Naive B cell (primary cell): ENCODE measurements at regions not wholly inside any gene's neighbourhood (a gene's known extent, or its start where the extent isn't known, plus 50 kb on each side); places are given as distances from the start of the nearest gene placed in this dataset.
"Not testable (repeated sequence)": the region's sequence is repeated elsewhere in the genome, so short reads cannot be mapped to it uniquely, and the experiment has no call there.

Source experiments
- ATAC-seq, 2 donors: fragments of 150-1000 bp; cut with Tn5 transposase; 2 replicates each; pipeline ENCODE4 v1.10.0; 2021; ENCODE audit warnings: low read depth in 2 of 2, mild to moderate bottlenecking in 2 of 2, moderate library complexity in 2 of 2
- DNase-seq: peaks from one replicate; pipeline ENCODE4 v3.0.0; 2022
- H3K27ac Mint-ChIP-seq, 6 donors: one replicate each; pipeline ENCODE4 v1.8.0; 2020 to 2022; ENCODE audit warnings: mild to moderate bottlenecking in 6 of 6, mixed read lengths in 6 of 6, moderate library complexity in 5 of 6, inconsistent platforms in 2 of 6
- H3K27me3 Mint-ChIP-seq, 3 donors: one replicate each; pipeline ENCODE4 v1.8.0; 2021 to 2022; ENCODE audit warnings: mixed read lengths in 3 of 3, mild to moderate bottlenecking in 1 of 3
- H3K36me3 Mint-ChIP-seq, 2 donors: one replicate each; pipeline ENCODE4 v1.8.0; 2020 to 2022; ENCODE audit warnings: mixed read lengths in 2 of 2, inconsistent platforms in 1 of 2, mild to moderate bottlenecking in 1 of 2
- H3K4me1 Mint-ChIP-seq, 3 donors: one replicate each; pipeline ENCODE4 v1.8.0; 2020 to 2022; ENCODE audit warnings: mixed read lengths in 3 of 3, inconsistent platforms in 1 of 3, mild to moderate bottlenecking in 1 of 3, moderate library complexity in 1 of 3
- H3K4me3 Mint-ChIP-seq, 8 donors: one replicate each; pipeline ENCODE4 v1.8.0; 2020 to 2022; ENCODE audit warnings: mild to moderate bottlenecking in 8 of 8, mixed read lengths in 8 of 8, moderate library complexity in 8 of 8, inconsistent platforms in 2 of 8
- H3K9me3 Mint-ChIP-seq, 7 donors: one replicate each; pipeline ENCODE4 v1.8.0; 2020 to 2022; ENCODE audit warnings: mixed read lengths in 7 of 7, mild to moderate bottlenecking in 5 of 7, inconsistent platforms in 2 of 7, moderate library complexity in 1 of 7

DNA sequence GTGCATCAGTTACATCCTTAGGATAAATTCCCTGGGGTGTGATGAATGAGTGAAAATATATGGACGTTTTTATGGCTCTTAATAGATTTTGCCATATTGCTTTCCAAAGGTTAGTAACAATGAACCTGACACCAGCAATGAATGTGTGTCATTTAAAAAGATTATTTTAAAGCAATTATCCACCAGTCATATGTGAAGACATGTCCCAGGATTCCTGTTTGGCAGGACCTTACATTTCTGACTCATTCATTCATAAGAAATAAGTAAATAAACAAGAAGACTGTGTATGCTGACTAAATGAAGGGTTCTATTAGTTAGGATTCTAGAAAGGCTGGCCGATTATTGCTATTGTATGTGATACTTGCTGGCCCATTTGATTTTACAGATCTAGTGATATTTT, 201.5 kb downstream of the SOX2 start:
- Mint-ChIP-seq H3K27ac (no peak overlapping the region), H3K36me3 (no peaks in the 10 kb centered on the region), H3K27me3 (peaks cover 0 to 5% (median 4%) of the 10 kb centered on the region in 3 donors), H3K4me1 (peaks cover 0 to 3% (median 0%) of the 10 kb centered on the region in 3 donors), H3K9me3 (peaks cover 0 to 4% (median 0%) of the 10 kb centered on the region in 7 donors), H3K4me3 (no peak overlapping the region)
- DNase-seq (no peak), ATAC-seq (no peak)

DNA sequence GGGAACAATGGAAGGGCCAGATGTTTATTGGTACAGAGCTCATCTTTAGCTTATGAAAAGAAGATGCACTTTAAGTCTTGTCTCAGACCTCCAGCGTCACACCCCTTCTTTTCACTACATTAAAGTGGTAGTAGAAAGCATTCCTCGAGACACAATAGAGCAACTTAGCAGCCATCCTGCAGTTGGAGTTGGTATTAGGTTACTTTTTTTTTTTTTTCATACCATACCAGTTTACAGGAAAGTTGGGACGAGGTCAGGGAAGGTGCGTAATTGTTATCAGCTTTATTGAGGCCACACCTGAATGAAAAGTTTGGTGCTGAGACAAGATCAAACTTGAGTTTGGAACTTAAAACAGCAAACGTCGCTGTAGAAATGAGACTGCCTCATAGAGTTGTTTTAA, 203.8 kb downstream of the SOX2 start:
- Mint-ChIP-seq H3K4me1 (peaks cover 0 to 2% (median under 1%) of the 10 kb centered on the region in 3 donors), H3K4me3 (no peak overlapping the region), H3K27ac (no peak overlapping the region), H3K9me3 (peaks cover 0 to 4% (median 0%) of the 10 kb centered on the region in 7 donors), H3K36me3 (no peaks in the 10 kb centered on the region), H3K27me3 (peaks cover 0 to 8% (median 6%) of the 10 kb centered on the region in 3 donors)
- DNase-seq (no peak), ATAC-seq (no peak)

DNA sequence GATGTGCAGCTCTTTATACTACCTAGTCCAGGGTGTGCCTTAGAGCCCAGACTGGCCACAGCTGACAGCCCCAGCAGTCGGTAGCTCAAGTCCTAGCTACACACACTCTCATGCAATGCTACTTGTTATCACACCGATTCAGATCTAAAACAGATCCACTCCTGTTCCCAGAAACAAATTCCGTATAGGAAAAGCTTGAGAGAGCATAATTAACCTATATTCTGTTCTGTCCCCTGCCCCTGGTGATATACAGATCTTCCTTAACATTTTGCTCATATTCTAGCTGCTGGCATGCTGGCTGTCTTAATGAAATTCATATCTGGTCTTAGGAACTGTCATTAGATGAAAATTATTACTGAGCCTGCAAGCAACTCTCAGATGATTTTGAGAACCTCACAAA, 204.3 kb downstream of the SOX2 start:
- peaks cover 0 to 3% (median under 1%) of the 10 kb centered on the region in 7 donors for H3K9me3 Mint-ChIP-seq

DNA sequence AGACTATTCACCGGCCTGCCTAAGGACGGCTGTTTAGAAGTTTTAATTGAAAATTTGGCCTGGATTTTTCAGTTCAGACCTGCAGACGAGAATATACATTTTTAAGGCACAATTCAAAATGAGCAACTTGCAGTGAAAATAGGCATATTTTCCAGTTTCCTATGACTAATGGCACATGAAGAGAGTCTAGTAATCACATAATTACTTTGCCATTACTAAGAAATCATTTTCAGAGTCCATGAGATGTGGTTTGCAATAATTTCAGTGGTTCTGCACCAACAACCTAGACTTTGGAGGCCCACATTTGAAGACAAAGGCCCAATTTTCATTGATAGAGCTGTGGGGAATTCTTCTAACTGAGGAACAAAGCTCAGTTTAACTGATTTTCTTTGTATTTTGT, 205.3 kb downstream of the SOX2 start:
- peaks cover 9 to 14% (median 12%) of the 10 kb centered on the region in 3 donors for H3K4me1 Mint-ChIP-seq
- DNase-seq (no peak), ATAC-seq (no peak)
- no peaks in the 10 kb centered on the region for H3K36me3 Mint-ChIP-seq
- peaks cover 0 to 8% (median 6%) of the 10 kb centered on the region in 3 donors for H3K27me3 Mint-ChIP-seq
- H3K27ac Mint-ChIP-seq: no peak overlapping the region
- H3K9me3 Mint-ChIP-seq: peaks cover 0 to 12% (median 2%) of the 10 kb centered on the region in 7 donors
- H3K4me3 Mint-ChIP-seq: no peak overlapping the region

More for the DNA sequence above, 204.3 kb downstream of the SOX2 start:
- ATAC-seq (no peak), DNase-seq (no peak)
- no peak overlapping the region for H3K27ac Mint-ChIP-seq
- peaks cover 3 to 5% (median 5%) of the 10 kb centered on the region in 3 donors for H3K4me1 Mint-ChIP-seq
- no peak overlapping the region for H3K4me3 Mint-ChIP-seq
- H3K27me3 Mint-ChIP-seq: peaks cover 0 to 8% (median 6%) of the 10 kb centered on the region in 3 donors
- no peaks in the 10 kb centered on the region for H3K36me3 Mint-ChIP-seq

DNA sequence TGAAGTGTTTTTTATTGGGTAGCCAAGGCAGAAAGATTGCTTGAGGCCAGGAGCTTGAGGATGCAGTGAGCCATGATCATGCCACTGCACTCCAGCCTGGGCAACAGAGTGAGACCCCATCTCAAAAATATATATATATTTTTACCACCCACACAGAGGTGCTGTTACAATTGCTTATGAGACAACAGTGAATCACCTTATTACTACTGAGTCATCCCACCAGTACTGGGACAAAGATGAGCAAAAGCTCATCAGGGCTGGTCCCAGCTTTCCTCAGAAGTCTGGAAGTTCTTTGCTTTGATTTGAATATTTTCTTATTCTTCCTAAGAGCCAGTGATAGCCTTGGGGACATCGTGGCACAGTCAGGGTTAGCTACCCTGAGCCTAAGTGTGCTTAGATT, 207.7 kb downstream of the SOX2 start:
- H3K4me1 Mint-ChIP-seq: peaks cover 9 to 14% (median 12%) of the 10 kb centered on the region in 3 donors
- ATAC-seq (no peak), DNase-seq (no peak)
- no peaks in the 10 kb centered on the region for H3K36me3 Mint-ChIP-seq
- H3K27ac Mint-ChIP-seq: no peak overlapping the region
- H3K4me3 Mint-ChIP-seq: no peak overlapping the region
- H3K9me3 Mint-ChIP-seq: peaks cover 0 to 15% (median 2%) of the 10 kb centered on the region in 7 donors
- H3K27me3 Mint-ChIP-seq: peaks cover 3 to 8% (median 6%) of the 10 kb centered on the region in 3 donors

DNA sequence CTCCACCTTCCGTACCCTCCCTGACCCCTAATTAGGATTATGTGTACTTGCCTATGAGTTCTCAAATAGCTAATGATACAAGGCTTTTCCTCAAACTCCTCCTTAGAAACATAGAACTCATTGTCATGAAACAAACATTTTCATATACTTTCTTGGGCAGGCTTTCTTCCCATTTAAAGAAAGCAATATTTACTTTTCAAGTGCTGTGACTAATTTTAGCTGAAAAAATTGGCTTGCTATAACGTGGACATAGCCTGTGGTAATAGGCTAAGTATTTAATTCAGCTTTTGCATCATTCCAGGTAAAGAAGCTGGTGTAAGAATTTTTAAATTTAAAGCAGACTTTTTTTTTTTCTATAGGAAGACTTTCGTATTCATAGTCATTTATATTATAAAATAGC, 208.7 kb downstream of the SOX2 start:
- Mint-ChIP-seq H3K27ac (peak overlapping the region in 1 of 6 donors; percentile 4), H3K27me3 (peaks cover 3 to 8% (median 6%) of the 10 kb centered on the region in 3 donors), H3K4me1 (peaks cover 9 to 14% (median 12%) of the 10 kb centered on the region in 3 donors), H3K36me3 (no peaks in the 10 kb centered on the region), H3K9me3 (peaks cover 0 to 15% (median 4%) of the 10 kb centered on the region in 7 donors), H3K4me3 (no peak overlapping the region)
- DNase-seq (no peak), ATAC-seq (no peak)

DNA sequence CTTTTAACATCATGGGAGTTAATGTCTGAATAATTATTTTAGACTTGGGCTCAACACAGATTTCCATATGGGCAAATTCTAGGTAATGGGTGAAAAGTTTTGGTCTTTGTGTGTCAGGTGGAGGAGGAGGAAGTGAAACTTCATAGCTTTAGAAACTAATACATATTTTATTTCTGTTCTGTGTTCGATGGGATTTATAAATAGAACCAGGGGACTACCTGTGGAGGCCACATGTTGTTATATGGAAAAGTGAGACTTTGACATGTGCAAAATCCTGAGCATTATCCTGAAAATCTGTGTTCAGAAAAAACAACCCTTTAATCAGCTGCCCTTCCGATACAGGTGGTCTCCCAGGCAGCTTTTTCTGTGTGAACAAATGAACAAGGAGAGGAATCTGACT, 209.5 kb downstream of the SOX2 start:
- DNase-seq (peak; percentile 3), ATAC-seq (peak in 1 of 2 donors; percentile 45)
- Mint-ChIP-seq H3K27ac (peak overlapping the region in 1 of 6 donors; percentile 57), H3K27me3 (peaks cover 3 to 8% (median 6%) of the 10 kb centered on the region in 3 donors), H3K4me3 (peak overlapping the region in 1 of 8 donors; percentile 41), H3K36me3 (no peaks in the 10 kb centered on the region), H3K9me3 (peaks cover 0 to 16% (median 5%) of the 10 kb centered on the region in 7 donors), H3K4me1 (peaks cover 9 to 14% (median 12%) of the 10 kb centered on the region in 3 donors)

DNA sequence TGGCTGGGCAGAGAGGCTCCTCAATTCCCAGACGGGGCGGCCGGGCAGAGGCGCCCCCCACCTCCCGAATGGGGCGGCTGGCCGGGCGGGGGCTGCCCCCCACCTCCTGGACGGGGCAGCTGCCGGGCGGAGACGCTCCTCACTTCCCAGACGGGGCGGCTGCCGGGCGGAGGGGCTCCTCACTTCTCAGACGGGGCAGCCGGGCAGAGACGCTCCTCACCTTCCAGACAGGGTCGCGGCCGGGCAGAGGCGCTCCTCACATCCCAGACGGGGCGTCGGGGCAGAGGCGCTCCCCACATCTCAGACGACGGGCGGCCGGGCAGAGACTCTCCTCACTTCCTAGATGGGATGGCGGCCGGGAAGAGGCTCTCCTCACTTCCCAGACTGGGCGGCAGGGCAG, 214.1 kb downstream of the SOX2 start:
- H3K27me3 Mint-ChIP-seq, H3K36me3 Mint-ChIP-seq, H3K27ac Mint-ChIP-seq, ATAC-seq, H3K4me3 Mint-ChIP-seq, DNase-seq: not testable (repeated sequence)
- Mint-ChIP-seq H3K4me1 (peaks cover 8 to 10% (median 9%) of the 10 kb centered on the region in 3 donors), H3K9me3 (peaks cover 0 to 19% (median 15%) of the 10 kb centered on the region in 7 donors)

DNA sequence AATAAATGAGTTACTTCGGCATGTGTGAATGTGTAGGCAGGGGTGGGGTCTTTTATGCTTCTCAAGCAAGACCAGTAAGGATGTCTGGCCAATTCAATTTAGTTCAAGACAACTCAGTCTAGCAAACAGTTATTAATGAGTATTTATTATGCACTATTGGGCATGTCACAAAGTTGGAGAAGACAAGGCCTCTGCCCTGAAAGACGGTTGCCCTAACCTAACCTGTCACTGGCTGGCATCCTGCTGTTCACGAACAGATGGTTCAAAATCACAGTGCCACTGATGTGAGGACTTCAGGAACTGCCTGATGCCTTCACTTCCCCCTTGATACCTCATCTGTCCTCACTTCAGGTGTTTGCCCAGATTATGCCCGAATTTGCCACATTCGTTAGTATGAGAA, 217.8 kb downstream of the SOX2 start:
- no peaks in the 10 kb centered on the region for H3K4me1 Mint-ChIP-seq
- H3K36me3 Mint-ChIP-seq: no peaks in the 10 kb centered on the region
- DNase-seq (no peak), ATAC-seq (no peak)
- no peak overlapping the region for H3K4me3 Mint-ChIP-seq
- H3K27me3 Mint-ChIP-seq: no peaks in the 10 kb centered on the region
- peak overlapping the region in 1 of 6 donors; percentile 30 for H3K27ac Mint-ChIP-seq
- H3K9me3 Mint-ChIP-seq: peaks cover 3 to 19% (median 8%) of the 10 kb centered on the region in 7 donors

DNA sequence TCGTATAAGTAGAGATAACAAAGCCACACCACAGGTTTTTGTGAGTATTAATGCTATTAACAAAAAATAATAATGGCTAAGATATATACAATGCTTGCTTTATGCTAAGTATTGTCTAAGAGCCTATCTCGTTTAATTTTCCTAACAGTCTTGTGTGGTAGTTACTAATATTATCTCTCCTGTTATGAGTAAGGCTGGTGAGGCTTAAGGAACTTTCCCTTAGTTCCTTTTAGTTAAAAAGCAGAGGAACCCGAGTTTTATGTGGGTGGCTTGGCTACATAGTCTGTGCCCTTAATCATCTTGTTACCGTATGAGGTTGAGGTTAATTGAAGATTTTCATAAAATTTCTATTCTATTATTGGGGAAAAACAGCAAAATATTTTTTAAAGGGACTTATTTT, 218.4 kb downstream of the SOX2 start:
- Mint-ChIP-seq H3K4me1 (no peaks in the 10 kb centered on the region), H3K27me3 (no peaks in the 10 kb centered on the region), H3K4me3 (no peak overlapping the region), H3K9me3 (peaks cover 2 to 19% (median 8%) of the 10 kb centered on the region in 7 donors), H3K27ac (no peak overlapping the region), H3K36me3 (no peaks in the 10 kb centered on the region)
- ATAC-seq: no peak
- DNase-seq: no peak

DNA sequence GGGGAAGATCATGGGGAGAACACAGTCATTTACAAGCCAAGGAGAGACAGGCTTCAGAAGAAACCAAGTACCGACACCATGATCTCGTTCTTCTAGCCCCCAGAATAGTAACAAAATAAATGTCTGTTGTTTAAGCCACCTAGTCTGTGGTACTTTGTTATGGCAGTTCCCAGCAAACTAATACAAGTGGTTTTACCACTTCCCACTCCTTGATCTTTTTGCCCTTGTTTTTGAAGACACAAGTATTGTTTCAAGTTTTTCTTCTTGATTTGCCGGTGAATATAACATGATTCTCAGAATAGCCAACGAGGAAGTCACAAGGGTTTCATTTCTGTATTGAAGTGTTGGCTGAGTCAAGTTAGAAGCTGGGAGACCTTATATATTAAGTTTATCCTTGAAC, 220.3 kb downstream of the SOX2 start:
- H3K36me3 Mint-ChIP-seq: no peaks in the 10 kb centered on the region
- ATAC-seq (no peak), DNase-seq (no peak)
- H3K4me3 Mint-ChIP-seq: peak overlapping the region in 1 of 8 donors; percentile 3
- no peak overlapping the region for H3K27ac Mint-ChIP-seq
- no peaks in the 10 kb centered on the region for H3K27me3 Mint-ChIP-seq
- H3K9me3 Mint-ChIP-seq: peaks cover 0 to 9% (median 3%) of the 10 kb centered on the region in 7 donors
- no peaks in the 10 kb centered on the region for H3K4me1 Mint-ChIP-seq

DNA sequence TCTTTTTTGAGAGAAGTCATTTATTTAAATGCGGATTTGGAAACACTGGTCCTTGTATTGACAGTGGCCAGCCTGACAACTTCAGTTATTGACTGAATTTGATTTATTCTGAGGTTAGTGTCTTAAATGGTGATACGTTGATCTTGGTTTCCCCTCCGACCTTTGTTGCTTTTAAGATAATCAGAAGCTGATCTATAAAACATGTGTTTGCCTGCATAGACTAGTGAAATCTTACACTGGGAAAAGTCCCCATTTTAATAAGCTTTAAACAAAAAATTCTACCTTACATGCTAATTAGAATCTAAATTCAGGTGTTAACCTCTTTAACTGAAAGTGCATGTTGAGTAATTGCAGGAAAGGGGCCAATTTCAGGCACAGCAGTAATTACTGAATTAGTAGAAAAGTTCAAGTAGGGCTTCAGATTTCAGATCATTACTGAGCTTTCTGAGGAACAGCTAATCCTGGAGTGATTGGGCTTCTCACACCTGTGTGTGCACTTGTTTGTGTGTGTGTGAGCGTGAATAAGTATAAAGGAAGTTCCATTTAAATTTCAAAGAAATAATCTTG, 221.4 kb downstream of the SOX2 start:
- H3K27ac Mint-ChIP-seq: no peak overlapping the region
- DNase-seq (no peak), ATAC-seq (no peak)
- no peaks in the 10 kb centered on the region for H3K36me3 Mint-ChIP-seq
- no peaks in the 10 kb centered on the region for H3K4me1 Mint-ChIP-seq
- no peak overlapping the region for H3K4me3 Mint-ChIP-seq
- H3K27me3 Mint-ChIP-seq: no peaks in the 10 kb centered on the region
- peaks cover 0 to 8% (median 3%) of the 10 kb centered on the region in 7 donors for H3K9me3 Mint-ChIP-seq

DNA sequence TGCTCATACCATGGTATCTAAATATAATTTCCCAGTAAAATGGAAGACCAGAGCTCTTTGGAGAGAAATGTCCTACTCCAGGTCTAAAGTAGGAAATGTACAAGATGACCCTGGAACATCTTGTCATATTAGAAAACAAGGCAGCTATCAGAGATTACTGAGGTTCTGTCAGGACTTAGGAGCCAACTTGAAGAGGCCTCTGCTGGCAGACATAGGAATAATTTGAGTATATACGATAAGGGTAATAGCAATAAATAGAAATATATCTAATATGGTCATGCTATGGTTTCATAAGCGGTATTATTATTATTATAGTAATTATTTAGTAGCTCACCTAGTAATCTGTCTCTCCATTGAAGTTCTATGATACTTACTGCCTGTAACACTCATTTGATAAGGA, 224.2 kb downstream of the SOX2 start:
- Mint-ChIP-seq H3K27ac (no peak overlapping the region), H3K9me3 (peaks cover 0 to 8% (median 0%) of the 10 kb centered on the region in 7 donors), H3K4me3 (no peak overlapping the region), H3K36me3 (no peaks in the 10 kb centered on the region), H3K27me3 (no peaks in the 10 kb centered on the region), H3K4me1 (no peaks in the 10 kb centered on the region)
- no peak for ATAC-seq
- no peak for DNase-seq

DNA sequence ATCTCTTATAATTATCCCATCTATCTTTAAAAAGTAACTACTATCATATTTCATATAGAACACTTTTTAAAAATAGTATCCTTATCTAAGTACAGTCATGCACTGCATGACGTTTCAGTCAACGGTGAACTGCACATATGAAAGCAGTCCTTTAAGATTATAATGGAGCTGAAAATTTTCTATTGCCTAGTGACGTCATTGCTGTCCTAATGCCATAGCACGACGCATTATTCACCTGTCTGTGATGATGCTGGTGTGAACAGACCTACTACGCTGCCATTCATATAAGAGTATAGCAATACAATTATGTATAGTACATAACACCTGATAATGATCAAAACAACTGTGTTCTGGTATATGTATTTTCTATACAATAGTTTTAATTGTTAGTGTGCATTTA, 225.0 kb downstream of the SOX2 start:
- H3K27ac Mint-ChIP-seq: no peak overlapping the region
- no peak for DNase-seq

More for the DNA sequence above, 225.0 kb downstream of the SOX2 start:
- Mint-ChIP-seq H3K27me3 (no peaks in the 10 kb centered on the region), H3K4me3 (no peak overlapping the region), H3K4me1 (no peaks in the 10 kb centered on the region), H3K36me3 (no peaks in the 10 kb centered on the region), H3K9me3 (peaks cover 0 to 8% (median 0%) of the 10 kb centered on the region in 7 donors)
- no peak for ATAC-seq
